ENCODE measurements at regions not wholly inside any gene's neighbourhood (a gene's known extent, or its start where the extent isn't known, plus 50 kb on each side); places are given as distances from the start of the nearest gene placed in this dataset.

GRCh38 chr14:98598576-98598975 lies 673.4 kb downstream of the BCL11B start:
- TF ChIP-seq CTCF (IDR thresholded peaks at IDR 0.05; ENCODE audit: control insufficient read depth, extremely low read depth, insufficient read depth) = no peak
- no peak for DNase-seq (ENCODE audit: low read depth)
- no peak overlapping the region for H3K4me3 ChIP-seq (ENCODE audit: low read depth, low read length)

- TF ChIP-seq CTCF (IDR thresholded peaks at IDR 0.05; ENCODE audit: control insufficient read depth, extremely low read depth, insufficient read depth) = no peak
- H3K4me3 ChIP-seq (ENCODE audit: low read depth, low read length) = no peak overlapping the region
- DNase-seq (ENCODE audit: low read depth) = no peak
Measured at GRCh38 chr14:98599082-98599481, 672.9 kb downstream of the BCL11B start.

GRCh38 chr14:98602983-98603382 lies 669.0 kb downstream of the BCL11B start:
- no peak for TF ChIP-seq CTCF (IDR thresholded peaks at IDR 0.05; ENCODE audit: control insufficient read depth, extremely low read depth, insufficient read depth)
- H3K4me3 ChIP-seq (ENCODE audit: low read depth, low read length) = no peak overlapping the region
- DNase-seq (ENCODE audit: low read depth) = no peak

GRCh38 chr14:98605043-98605442 lies 667.0 kb downstream of the BCL11B start:
- H3K4me3 ChIP-seq (ENCODE audit: low read depth, low read length) = no peak overlapping the region
- DNase-seq (ENCODE audit: low read depth) = no peak
- no peak for TF ChIP-seq CTCF (IDR thresholded peaks at IDR 0.05; ENCODE audit: control insufficient read depth, extremely low read depth, insufficient read depth)

GRCh38 chr14:98606041-98606640 lies 665.9 kb downstream of the BCL11B start:
- DNase-seq (ENCODE audit: low read depth) = no peak
- no peak overlapping the region for H3K4me3 ChIP-seq (ENCODE audit: low read depth, low read length)
- TF ChIP-seq CTCF (IDR thresholded peaks at IDR 0.05; ENCODE audit: control insufficient read depth, extremely low read depth, insufficient read depth) = no peak

- no peak overlapping the region for H3K4me3 ChIP-seq (ENCODE audit: low read depth, low read length)
- no peak for TF ChIP-seq CTCF (IDR thresholded peaks at IDR 0.05; ENCODE audit: control insufficient read depth, extremely low read depth, insufficient read depth)
- no peak for DNase-seq (ENCODE audit: low read depth)
Measured at GRCh38 chr14:98606816-98607215, 665.2 kb downstream of the BCL11B start.

GRCh38 chr14:98607341-98607910 lies 664.6 kb downstream of the BCL11B start:
- no peak overlapping the region for H3K4me3 ChIP-seq (ENCODE audit: low read depth, low read length)
- no peak for TF ChIP-seq CTCF (IDR thresholded peaks at IDR 0.05; ENCODE audit: control insufficient read depth, extremely low read depth, insufficient read depth)
- DNase-seq (ENCODE audit: low read depth) = no peak

All from LNCaP clone FGC (cell line).